Panc1 (cell line): ENCODE measurements at regions not wholly inside any gene's neighbourhood (a gene's known extent, or its start where the extent isn't known, plus 50 kb on each side); places are given as distances from the start of the nearest gene placed in this dataset.

Experiments used
- ATAC-seq: fragments of 200-7000 bp; cut with Tn5 transposase; 2 replicates; pipeline ENCODE4 v1.9.1; 2020; ENCODE audit warnings: mild to moderate bottlenecking, moderate library complexity
- BruUV-seq: library from RNA; stranded (reverse); fragments of 400-500 nt; replicated peaks from 2 replicates; lab custom pipeline; 2021; lab: Mats Ljungman, UMichigan
- CTCF ChIA-PET: fragments of 300-600 bp; sonication (Branson Sonifier 250); formaldehyde crosslinking; loops from one replicate; lab custom pipeline; 2022; ENCODE audit warnings: antibody characterized with exemption; lab: Charles Lee
- POLR2A ChIA-PET: fragments of 300-600 bp; sonication (Branson Sonifier 250); formaldehyde crosslinking; loops from one replicate; lab custom pipeline; 2022; ENCODE audit warnings: antibody characterized with exemption; lab: Charles Lee
- DNase-seq: peaks from one replicate; pipeline ENCODE4 v3.0.0-alpha.2; 2010; ENCODE audit warnings: low read depth, low spot score
- H3K27ac ChIP-seq: 2 replicates; pipeline ENCODE4 v1.5.1; 2011; ENCODE audit warnings: mild to moderate bottlenecking, low read length, inconsistent platforms
- H3K27me3 ChIP-seq: fragments of 200-500 bp; sonication (Bioruptor generic); 2 replicates; pipeline ENCODE4 v1.6.0; 2014; ENCODE audit warnings: low read length, inconsistent platforms; ENCODE audit not compliant: control insufficient read depth, insufficient read depth
- H3K36me3 ChIP-seq: fragments of 200-500 bp; sonication (Bioruptor generic); 2 replicates; pipeline ENCODE4 v1.5.1; 2014; ENCODE audit warnings: inconsistent platforms, mild to moderate bottlenecking, low read length, moderate library complexity; ENCODE audit not compliant: control insufficient read depth, insufficient read depth
- H3K4me1 ChIP-seq: 2 replicates; pipeline ENCODE4 v1.5.1; 2011; ENCODE audit warnings: inconsistent platforms, mild to moderate bottlenecking, low read length, moderate library complexity; ENCODE audit not compliant: control insufficient read depth, insufficient read depth
- H3K4me3 ChIP-seq, 2 experiments: 2 replicates each; pipeline ENCODE4 v1.5.1; 2011 to 2012; ENCODE audit warnings: low read depth in 2 of 2, low read length in 2 of 2, mild to moderate bottlenecking in 2 of 2, inconsistent platforms in 1 of 2, moderate library complexity in 1 of 2
- H3K9me3 ChIP-seq: fragments of 200-500 bp; sonication (Bioruptor generic); 2 replicates; pipeline ENCODE4 v1.5.1; 2014; ENCODE audit warnings: low read depth, mild to moderate bottlenecking, inconsistent platforms, low read length, moderate library complexity; ENCODE audit not compliant: control insufficient read depth, insufficient read depth
- CTCF ChIP-seq: fragments of 450-650 bp; IDR thresholded peaks from 2 replicates; pipeline ENCODE4 v1.5.1; 2017; ENCODE audit warnings: mild to moderate bottlenecking
- POLR2AphosphoS5 ChIP-seq: IDR thresholded peaks from 2 replicates; pipeline ENCODE4 v1.6.1; 2012; ENCODE audit warnings: mild to moderate bottlenecking, low read depth, low read length, moderate library complexity
- REST ChIP-seq, 2 experiments: IDR thresholded peaks; 2 replicates each; pipeline ENCODE4 v1.6.1; 2011 to 2012; ENCODE audit warnings: low read depth in 2 of 2, control low read depth in 1 of 2, low read length in 1 of 2, mild to moderate bottlenecking in 1 of 2, moderate library complexity in 1 of 2; ENCODE audit not compliant: insufficient read depth in 1 of 2
- SIN3A ChIP-seq: IDR thresholded peaks from 2 replicates; pipeline ENCODE4 v1.6.1; 2012; ENCODE audit warnings: low read depth, mild to moderate bottlenecking, low read length, moderate library complexity, borderline replicate concordance; ENCODE audit not compliant: insufficient read depth
- TCF7L2 ChIP-seq: IDR thresholded peaks from 2 replicates; pipeline ENCODE4 v1.6.1; 2011; ENCODE audit warnings: mild to moderate bottlenecking, low read depth, low read length, inconsistent platforms
- in situ Hi-C: cut with HindIII; loops from 2 replicates; pipeline ENCODE4 v1.10.0; 2016; ENCODE audit warnings: low sequenced_read_pairs, low pct_unique_long_range_greater_than_20kb
- intact Hi-C: fragments of 100-400 bp; cut with micrococcal nuclease; formaldehyde crosslinking; loops from one replicate; pipeline ENCODE4 v1.10.0; 2022; ENCODE audit not compliant: unreplicated experiment

- intact Hi-C loops (no loop called here), in situ Hi-C loops (no loop called here)
- no TSS peak for BruUV-seq
- ATAC-seq (no peak), DNase-seq (no peak)
- CTCF ChIA-PET = no interaction called here
- POLR2A ChIA-PET = no interaction called here
- no peaks in the 10 kb centered on the region for H3K27me3 ChIP-seq
- H3K9me3 ChIP-seq = no peaks in the 10 kb centered on the region
- H3K36me3 ChIP-seq = no peaks in the 10 kb centered on the region
- no peak overlapping the region for H3K27ac ChIP-seq
- H3K4me3 ChIP-seq = no peak overlapping the region
- TF ChIP-seq REST (IDR thresholded peaks at IDR 0.05; ENCODE audit: insufficient read depth in 1 of 2, low read depth in 2 of 2, low read length in 1 of 2) = no peak
- no peak for TF ChIP-seq POLR2AphosphoS5
- no peak for TF ChIP-seq TCF7L2
- no peak for TF ChIP-seq SIN3A
- no peak for TF ChIP-seq CTCF
- H3K4me1 ChIP-seq = no peaks in the 10 kb centered on the region
Observed at GRCh38 chr1:189185097-189185496, 1292.6 kb downstream of the BRINP3 start.

DNA sequence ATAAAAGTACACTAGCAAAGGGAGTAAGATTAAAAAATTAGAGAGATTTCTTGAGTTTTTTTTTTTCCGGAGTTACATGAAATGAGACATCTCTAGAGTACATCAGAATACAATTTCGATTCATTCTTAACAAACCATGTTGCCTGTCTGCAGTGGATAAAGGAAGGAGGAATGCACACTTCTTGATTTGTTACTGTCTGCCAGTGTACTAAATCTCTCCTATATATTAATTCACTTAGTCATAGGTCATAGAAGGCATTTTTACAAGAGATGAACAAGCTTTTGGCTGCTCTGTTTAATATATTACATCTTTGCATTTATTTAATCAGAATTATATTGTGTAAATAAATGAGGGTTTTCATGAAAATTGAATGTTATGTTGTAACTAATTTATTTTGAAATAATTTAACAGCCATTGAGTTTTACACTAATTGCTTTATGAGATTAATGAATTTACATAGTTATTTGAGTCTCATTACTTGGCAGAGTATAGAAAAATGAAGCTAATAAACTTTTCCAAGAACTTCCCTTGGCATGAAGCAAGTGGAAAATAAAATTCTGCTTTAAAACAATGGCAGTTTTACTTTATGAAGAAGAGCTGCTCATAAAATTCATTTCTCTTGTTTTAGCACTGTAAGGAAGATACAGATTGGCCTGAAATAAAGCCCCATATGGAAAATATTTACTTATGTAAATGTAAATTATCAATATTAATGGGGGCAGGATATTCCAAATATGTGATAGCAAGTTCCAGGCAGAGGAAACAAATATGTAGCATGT, 1284.7 kb downstream of the BRINP3 start:
- H3K4me1 ChIP-seq = no peaks in the 10 kb centered on the region
- BruUV-seq = no TSS peak
- H3K27me3 ChIP-seq = no peaks in the 10 kb centered on the region
- H3K9me3 ChIP-seq = no peaks in the 10 kb centered on the region
- CTCF ChIA-PET = no interaction called here
- ATAC-seq (no peak), DNase-seq (no peak)
- intact Hi-C loops (no loop called here), in situ Hi-C loops (no loop called here)
- TF ChIP-seq POLR2AphosphoS5 (no peak), CTCF (no peak)
- H3K36me3 ChIP-seq = no peaks in the 10 kb centered on the region
- no peak overlapping the region for H3K4me3 ChIP-seq
- H3K27ac ChIP-seq = no peak overlapping the region
- POLR2A ChIA-PET = no interaction called here
